Activated T-cell treated with anti-CD3 and anti-CD28 coated beads, Interleukin-2, amount 50 U/mL, for 4 hours (primary cell): ENCODE measurements at regions not wholly inside any gene's neighbourhood (a gene's known extent, or its start where the extent isn't known, plus 50 kb on each side); places are given as distances from the start of the nearest gene placed in this dataset.

ENCODE experiments used
- ATAC-seq, 2 donors: fragments of 200-7000 bp; cut with Tn5 transposase; one replicate each; pipeline ENCODE4 v1.10.0; 2021
- DNase-seq: peaks from one replicate; pipeline ENCODE4 v3.0.0-alpha.2; 2020
- H3K27me3 Mint-ChIP-seq: one replicate; pipeline ENCODE4 v1.8.0; 2021; ENCODE audit warnings: low read depth, mixed read lengths
- H3K36me3 Mint-ChIP-seq: one replicate; pipeline ENCODE4 v1.8.0; 2022; ENCODE audit warnings: mixed read lengths; ENCODE audit not compliant: insufficient read depth
- H3K4me1 Mint-ChIP-seq: one replicate; pipeline ENCODE4 v1.8.0; 2021; ENCODE audit warnings: low read depth, mixed read lengths
- H3K4me3 Mint-ChIP-seq: one replicate; pipeline ENCODE4 v1.8.0; 2021; ENCODE audit warnings: mild to moderate bottlenecking, moderate library complexity, mixed read lengths
- H3K9me3 Mint-ChIP-seq: one replicate; pipeline ENCODE4 v1.8.0; 2021; ENCODE audit warnings: mixed read lengths

DNA sequence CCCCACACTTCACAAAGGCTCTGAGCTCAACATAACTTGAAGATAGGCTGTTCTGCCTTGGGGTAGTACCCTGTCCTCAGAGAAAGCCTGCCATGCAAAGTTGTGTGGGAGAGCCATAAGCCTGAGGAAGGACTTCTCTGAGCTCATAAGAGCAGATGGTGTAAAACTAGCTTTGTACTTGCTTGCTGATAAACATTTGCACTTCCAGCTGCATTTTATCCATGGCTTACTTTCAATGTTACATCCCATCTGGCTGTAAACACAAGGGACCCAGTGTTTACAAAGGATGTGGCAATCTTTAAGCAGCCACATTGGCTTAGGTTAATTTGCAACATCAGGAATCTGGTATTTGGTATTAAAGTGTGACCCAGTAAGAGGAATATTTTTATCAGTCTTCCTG lies 258.1 kb downstream of the IPO8 start:
- H3K4me3 Mint-ChIP-seq, result no peak overlapping the region
- DNase-seq (no peak), ATAC-seq (no peak)
- no peaks in the 10 kb centered on the region for H3K9me3 Mint-ChIP-seq
- no peaks in the 10 kb centered on the region for H3K27me3 Mint-ChIP-seq
- H3K36me3 Mint-ChIP-seq, result no peaks in the 10 kb centered on the region
- no peaks in the 10 kb centered on the region for H3K4me1 Mint-ChIP-seq

DNA sequence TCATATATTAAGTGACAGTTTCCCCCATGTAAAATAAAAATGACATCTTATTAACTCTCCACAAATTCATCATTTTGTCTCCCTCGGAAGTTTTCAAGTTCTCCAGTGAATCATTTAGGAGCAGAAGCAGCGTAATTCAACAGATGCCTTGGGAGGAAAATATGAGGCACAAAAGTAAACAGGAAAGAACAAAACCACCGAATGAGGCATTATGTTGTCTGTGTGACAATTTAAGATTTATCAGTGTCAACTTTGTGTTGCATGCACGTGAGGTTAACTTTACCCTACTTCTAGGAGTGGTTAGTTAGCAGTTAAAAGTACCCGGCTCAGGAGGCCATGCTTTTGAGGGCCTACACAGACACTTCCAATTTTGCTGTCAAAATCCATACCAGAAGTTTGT lies 258.6 kb downstream of the IPO8 start:
- Mint-ChIP-seq H3K36me3 (no peaks in the 10 kb centered on the region), H3K27me3 (no peaks in the 10 kb centered on the region), H3K4me3 (no peak overlapping the region), H3K4me1 (no peaks in the 10 kb centered on the region), H3K9me3 (no peaks in the 10 kb centered on the region)
- DNase-seq (no peak), ATAC-seq (no peak)

GRCh38 chr12:30428098-30428497 lies 267.6 kb downstream of the IPO8 start:
- ATAC-seq (no peak), DNase-seq (no peak)
- no peaks in the 10 kb centered on the region for H3K4me1 Mint-ChIP-seq
- no peaks in the 10 kb centered on the region for H3K36me3 Mint-ChIP-seq
- H3K4me3 Mint-ChIP-seq, result no peak overlapping the region
- no peaks in the 10 kb centered on the region for H3K27me3 Mint-ChIP-seq
- no peaks in the 10 kb centered on the region for H3K9me3 Mint-ChIP-seq

DNA sequence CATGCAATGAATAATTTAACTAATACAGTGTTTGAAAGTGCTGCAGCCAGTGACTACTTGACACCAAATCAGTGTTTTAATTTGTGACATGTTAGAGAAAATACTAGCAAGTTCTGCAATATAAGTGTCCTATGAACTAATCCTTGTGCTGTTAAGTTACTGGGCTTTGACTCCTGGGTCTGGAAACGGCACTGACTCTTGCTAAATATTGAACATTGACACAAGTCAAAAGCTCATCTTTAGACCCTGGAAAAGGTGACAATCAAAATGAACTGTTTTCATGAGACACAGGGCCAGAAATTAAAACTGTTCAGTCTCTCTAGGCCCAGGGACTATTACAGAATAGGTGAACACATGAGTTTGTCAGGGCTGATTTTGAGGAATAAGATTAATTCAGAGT lies 268.1 kb downstream of the IPO8 start:
- Mint-ChIP-seq H3K9me3 (no peaks in the 10 kb centered on the region), H3K36me3 (no peaks in the 10 kb centered on the region), H3K4me3 (no peak overlapping the region), H3K27me3 (no peaks in the 10 kb centered on the region), H3K4me1 (no peaks in the 10 kb centered on the region)
- ATAC-seq (no peak), DNase-seq (no peak)

DNA sequence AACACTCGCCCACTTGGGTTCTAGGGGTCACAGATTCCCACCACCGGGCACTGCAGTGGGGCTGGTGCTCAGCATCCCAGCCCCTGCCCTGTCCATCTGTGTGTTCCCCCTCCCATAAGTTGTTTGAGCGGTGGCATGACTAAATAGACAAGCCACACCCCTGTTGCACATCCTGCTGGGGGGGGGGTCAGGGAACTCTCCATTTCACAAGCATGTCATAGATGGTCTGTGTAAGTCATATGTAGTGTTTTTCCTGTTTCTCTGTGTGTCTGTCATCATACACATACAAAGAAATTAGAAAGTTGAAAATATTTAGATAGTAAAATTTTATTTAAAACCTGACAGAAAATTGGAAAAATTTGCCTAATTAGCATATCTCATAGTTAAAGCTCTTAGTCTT lies 270.2 kb downstream of the IPO8 start:
- H3K4me3 Mint-ChIP-seq, result no peak overlapping the region
- DNase-seq (no peak), ATAC-seq (no peak)
- no peaks in the 10 kb centered on the region for H3K9me3 Mint-ChIP-seq
- H3K36me3 Mint-ChIP-seq, result no peaks in the 10 kb centered on the region
- H3K4me1 Mint-ChIP-seq, result no peaks in the 10 kb centered on the region
- no peaks in the 10 kb centered on the region for H3K27me3 Mint-ChIP-seq

DNA sequence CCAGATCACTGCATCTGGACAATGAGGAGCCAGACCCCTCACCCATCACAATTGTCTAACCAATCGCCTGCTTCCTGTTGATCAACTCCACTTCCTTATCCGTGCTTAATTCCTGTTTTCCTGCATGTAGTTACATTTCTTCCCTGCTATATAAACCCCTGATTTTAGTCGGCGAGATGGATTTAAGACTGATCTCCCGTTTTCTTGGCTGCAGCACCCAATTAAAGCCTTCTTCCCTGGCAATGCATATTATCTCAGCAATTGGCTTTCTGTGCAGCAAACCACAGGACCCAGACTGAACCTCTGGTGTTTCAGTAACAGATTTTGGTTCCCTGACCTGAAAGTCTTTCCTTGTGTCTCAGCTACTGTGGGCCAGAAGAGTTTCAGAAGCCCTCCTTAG lies 272.3 kb downstream of the IPO8 start:
- Mint-ChIP-seq H3K27me3 (no peaks in the 10 kb centered on the region), H3K36me3 (no peaks in the 10 kb centered on the region), H3K4me1 (no peaks in the 10 kb centered on the region), H3K4me3 (no peak overlapping the region), H3K9me3 (peaks cover 3% of the 10 kb centered on the region)
- DNase-seq (no peak), ATAC-seq (no peak)

DNA sequence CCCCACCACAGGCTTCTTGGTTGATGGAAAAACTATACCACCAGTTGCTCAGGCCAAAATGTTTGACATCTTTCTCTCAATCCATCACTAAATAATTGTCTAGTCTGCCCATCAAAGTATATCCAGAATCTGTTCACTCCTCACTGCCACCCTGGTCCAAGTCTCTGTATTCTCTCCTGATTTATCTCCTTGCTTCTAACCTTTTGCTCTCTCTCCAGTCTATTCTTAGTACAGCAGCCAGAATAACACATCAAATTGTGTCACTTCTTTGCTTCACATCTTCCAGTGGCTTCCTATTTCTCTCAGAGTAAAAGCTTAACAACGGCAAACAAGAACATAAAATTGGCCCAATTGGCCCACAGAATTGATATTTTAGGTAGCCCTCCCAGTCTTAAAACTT lies 272.8 kb downstream of the IPO8 start:
- DNase-seq, result no peak
- H3K4me1 Mint-ChIP-seq, result no peaks in the 10 kb centered on the region
- H3K4me3 Mint-ChIP-seq, result no peak overlapping the region
- no peaks in the 10 kb centered on the region for H3K36me3 Mint-ChIP-seq
- H3K27me3 Mint-ChIP-seq, result no peaks in the 10 kb centered on the region
- H3K9me3 Mint-ChIP-seq, result peaks cover 6% of the 10 kb centered on the region
- ATAC-seq, result no peak

GRCh38 chr12:30420561-30420960 lies 275.1 kb downstream of the IPO8 start:
- peaks cover 6% of the 10 kb centered on the region for H3K9me3 Mint-ChIP-seq
- H3K27me3 Mint-ChIP-seq, result no peaks in the 10 kb centered on the region
- DNase-seq (no peak), ATAC-seq (no peak)
- H3K4me1 Mint-ChIP-seq, result no peaks in the 10 kb centered on the region
- H3K36me3 Mint-ChIP-seq, result no peaks in the 10 kb centered on the region
- no peak overlapping the region for H3K4me3 Mint-ChIP-seq

DNA sequence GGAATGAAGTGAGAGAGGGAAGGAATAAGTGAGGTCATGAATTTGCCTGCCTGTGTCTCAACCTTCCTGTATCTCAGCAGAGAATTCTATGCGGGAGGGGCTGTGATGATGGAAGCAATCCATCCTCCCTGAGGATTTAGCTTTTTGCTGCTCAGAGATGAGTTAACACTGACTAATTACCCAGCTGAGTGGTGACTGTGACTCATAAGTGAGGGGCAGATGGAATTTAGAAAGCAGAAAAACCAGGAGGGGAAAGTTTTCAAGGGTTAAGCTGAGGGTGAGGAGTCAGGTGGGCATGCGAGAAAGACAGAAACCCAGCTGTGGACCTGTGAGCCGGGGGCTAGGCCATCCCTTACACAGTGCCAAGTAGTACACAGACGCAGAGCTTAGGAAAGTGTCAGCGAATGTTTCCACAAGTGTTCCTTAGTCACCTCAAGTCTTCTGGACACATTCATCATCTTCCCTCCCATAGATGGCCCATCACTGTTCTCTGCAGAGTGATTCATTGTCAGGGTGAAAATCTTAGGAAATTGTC lies 277.9 kb downstream of the IPO8 start:
- ATAC-seq (no peak), DNase-seq (no peak)
- Mint-ChIP-seq H3K4me1 (no peaks in the 10 kb centered on the region), H3K9me3 (peaks cover 6% of the 10 kb centered on the region), H3K27me3 (no peaks in the 10 kb centered on the region), H3K36me3 (no peaks in the 10 kb centered on the region), H3K4me3 (no peak overlapping the region)

GRCh38 chr12:30416631-30417030 lies 279.0 kb downstream of the IPO8 start:
- H3K27me3 Mint-ChIP-seq, result no peaks in the 10 kb centered on the region
- no peak for DNase-seq
- H3K4me3 Mint-ChIP-seq, result no peak overlapping the region
- H3K4me1 Mint-ChIP-seq, result no peaks in the 10 kb centered on the region
- H3K9me3 Mint-ChIP-seq, result peaks cover 6% of the 10 kb centered on the region
- no peak for ATAC-seq
- no peaks in the 10 kb centered on the region for H3K36me3 Mint-ChIP-seq

GRCh38 chr12:30415777-30416176 lies 279.9 kb downstream of the IPO8 start:
- DNase-seq (no peak), ATAC-seq (no peak)
- Mint-ChIP-seq H3K27me3 (no peaks in the 10 kb centered on the region), H3K4me3 (no peak overlapping the region), H3K36me3 (no peaks in the 10 kb centered on the region), H3K4me1 (no peaks in the 10 kb centered on the region), H3K9me3 (peaks cover 6% of the 10 kb centered on the region)

DNA sequence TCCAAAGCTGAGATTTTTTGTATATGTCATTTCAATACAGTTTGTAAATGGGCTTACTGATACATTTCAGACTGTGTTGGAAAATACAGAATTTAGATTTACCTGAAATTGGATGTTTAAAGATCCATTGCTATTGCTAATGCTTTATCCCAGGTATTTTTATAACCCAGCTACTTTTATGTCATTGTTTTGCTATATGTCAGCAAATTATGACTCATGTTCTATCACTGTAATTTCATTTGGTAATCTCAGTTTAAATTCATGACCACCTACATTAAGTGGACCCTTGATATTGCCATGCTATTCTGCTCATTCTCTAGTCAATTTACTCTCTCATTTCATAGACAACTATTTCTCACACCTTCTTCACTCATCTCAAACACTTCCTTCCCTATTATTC lies 281.2 kb downstream of the IPO8 start:
- DNase-seq (no peak), ATAC-seq (no peak)
- no peaks in the 10 kb centered on the region for H3K4me1 Mint-ChIP-seq
- H3K4me3 Mint-ChIP-seq, result no peak overlapping the region
- H3K36me3 Mint-ChIP-seq, result no peaks in the 10 kb centered on the region
- peaks cover 8% of the 10 kb centered on the region for H3K9me3 Mint-ChIP-seq
- H3K27me3 Mint-ChIP-seq, result peaks cover 2% of the 10 kb centered on the region

GRCh38 chr12:30400349-30400748 lies 295.3 kb downstream of the IPO8 start:
- DNase-seq (no peak), ATAC-seq (no peak)
- Mint-ChIP-seq H3K4me1 (no peaks in the 10 kb centered on the region), H3K9me3 (peaks cover 6% of the 10 kb centered on the region), H3K4me3 (no peak overlapping the region), H3K27me3 (peaks cover 4% of the 10 kb centered on the region), H3K36me3 (no peaks in the 10 kb centered on the region)

- Mint-ChIP-seq H3K9me3 (peaks cover 6% of the 10 kb centered on the region), H3K4me3 (no peak overlapping the region)
- no peak for ATAC-seq
Measured at GRCh38 chr12:30399859-30400258, 295.8 kb downstream of the IPO8 start.

GRCh38 chr12:30396576-30396975 lies 299.1 kb downstream of the IPO8 start:
- no peaks in the 10 kb centered on the region for H3K4me1 Mint-ChIP-seq
- H3K4me3 Mint-ChIP-seq, result no peak overlapping the region
- no peak for DNase-seq
- no peaks in the 10 kb centered on the region for H3K36me3 Mint-ChIP-seq
- no peak for ATAC-seq
- H3K9me3 Mint-ChIP-seq, result no peaks in the 10 kb centered on the region
- H3K27me3 Mint-ChIP-seq, result peaks cover 4% of the 10 kb centered on the region

More at GRCh38 chr12:30399859-30400258, 295.8 kb downstream of the IPO8 start:
- no peak for DNase-seq
- H3K27me3 Mint-ChIP-seq, result peaks cover 4% of the 10 kb centered on the region
- no peaks in the 10 kb centered on the region for H3K36me3 Mint-ChIP-seq
- H3K4me1 Mint-ChIP-seq, result no peaks in the 10 kb centered on the region

- no peaks in the 10 kb centered on the region for H3K36me3 Mint-ChIP-seq
- DNase-seq, result no peak
- no peaks in the 10 kb centered on the region for H3K9me3 Mint-ChIP-seq
- no peak for ATAC-seq
- H3K27me3 Mint-ChIP-seq, result peaks cover 4% of the 10 kb centered on the region
- H3K4me3 Mint-ChIP-seq, result no peak overlapping the region
- H3K4me1 Mint-ChIP-seq, result no peaks in the 10 kb centered on the region
Measured at GRCh38 chr12:30395190-30395589, 300.5 kb downstream of the IPO8 start.
